KMS-11 (cell line): ENCODE measurements at regions not wholly inside any gene's neighbourhood (a gene's known extent, or its start where the extent isn't known, plus 50 kb on each side); places are given as distances from the start of the nearest gene placed in this dataset.
"Not testable (repeated sequence)": the region's sequence is repeated elsewhere in the genome, so short reads cannot be mapped to it uniquely, and the experiment has no call there.

ENCODE experiments used
- H2AFZ ChIP-seq: fragments of 200-600 bp; sonication (generic); 2 replicates; pipeline ENCODE4 v1.6.1; 2016; ENCODE audit warnings: antibody characterized with exemption, mixed run types, low read depth
- H3K27ac ChIP-seq: fragments of 200-600 bp; sonication (generic); 2 replicates; pipeline ENCODE4 v1.6.1; 2016; ENCODE audit warnings: mild to moderate bottlenecking, mixed run types
- H3K27me3 ChIP-seq: fragments of 200-600 bp; sonication (generic); 2 replicates; pipeline ENCODE4 v1.6.1; 2017; ENCODE audit warnings: mild to moderate bottlenecking, low read depth, mixed run types, moderate library complexity; ENCODE audit not compliant: insufficient read depth
- H3K36me3 ChIP-seq: fragments of 200-600 bp; sonication (generic); 2 replicates; pipeline ENCODE4 v1.6.1; 2017; ENCODE audit warnings: mild to moderate bottlenecking, mixed run types; ENCODE audit not compliant: insufficient read depth
- H3K4me1 ChIP-seq: fragments of 200-600 bp; sonication (generic); 2 replicates; pipeline ENCODE4 v1.6.1; 2016; ENCODE audit warnings: mild to moderate bottlenecking, low read depth, mixed run types; ENCODE audit not compliant: poor library complexity, severe bottlenecking
- H3K4me2 ChIP-seq: fragments of 200-600 bp; sonication (generic); 2 replicates; pipeline ENCODE4 v1.7.0; 2016; ENCODE audit warnings: mild to moderate bottlenecking, mixed run types
- H3K4me3 ChIP-seq: fragments of 200-600 bp; sonication (generic); IDR thresholded peaks from 2 replicates; pipeline ENCODE4 v1.6.1; 2017; ENCODE audit warnings: low read depth, low read length, mixed read lengths; ENCODE audit not compliant: insufficient read depth
- H3K79me2 ChIP-seq: fragments of 200-600 bp; sonication (generic); 2 replicates; pipeline ENCODE4 v1.6.1; 2016; ENCODE audit warnings: low read depth, mixed run types; ENCODE audit not compliant: insufficient read depth
- H3K9ac ChIP-seq: fragments of 200-600 bp; sonication (generic); 2 replicates; pipeline ENCODE4 v1.6.1; 2016; ENCODE audit warnings: mild to moderate bottlenecking, mixed run types
- H4K20me1 ChIP-seq: fragments of 200-600 bp; sonication (generic); 2 replicates; pipeline ENCODE4 v1.6.1; 2016; ENCODE audit warnings: mild to moderate bottlenecking, mixed run types; ENCODE audit not compliant: insufficient read depth
- CTCF ChIP-seq: fragments of 200-600 bp; sonication (generic); conservative IDR thresholded peaks from 2 replicates; pipeline ENCODE4 v1.6.1; 2017; ENCODE audit warnings: low read depth, mild to moderate bottlenecking, antibody characterized with exemption, low read length, moderate library complexity, mixed read lengths

GRCh38 chr6:81944661-81945060 lies 192.2 kb upstream of the TENT5A start:
- TF ChIP-seq CTCF: no peak
- H2AFZ ChIP-seq: no peak overlapping the region
- H3K36me3 ChIP-seq: no peaks in the 10 kb centered on the region
- H3K9ac ChIP-seq: no peak overlapping the region
- no peak overlapping the region for H3K4me3 ChIP-seq
- H3K4me1 ChIP-seq: no peaks in the 10 kb centered on the region
- no peaks in the 10 kb centered on the region for H3K27me3 ChIP-seq
- no peak overlapping the region for H3K4me2 ChIP-seq
- H4K20me1 ChIP-seq: no peaks in the 10 kb centered on the region
- H3K27ac ChIP-seq: no peak overlapping the region
- no peaks in the 10 kb centered on the region for H3K79me2 ChIP-seq

GRCh38 chr6:81942842-81943241 lies 190.4 kb upstream of the TENT5A start:
- H4K20me1 ChIP-seq, H3K9ac ChIP-seq, H3K4me2 ChIP-seq, H3K4me3 ChIP-seq, H3K79me2 ChIP-seq, H2AFZ ChIP-seq, H3K27ac ChIP-seq, H3K36me3 ChIP-seq, H3K27me3 ChIP-seq: not testable (repeated sequence)
- H3K4me1 ChIP-seq: peaks cover 11% of the 10 kb centered on the region

- Histone ChIP-seq H3K4me3 (no peak overlapping the region), H3K4me1 (peaks cover 20% of the 10 kb centered on the region), H4K20me1 (no peaks in the 10 kb centered on the region), H3K36me3 (no peaks in the 10 kb centered on the region), H3K9ac (no peak overlapping the region), H3K4me2 (no peak overlapping the region), H2AFZ (no peak overlapping the region), H3K79me2 (no peaks in the 10 kb centered on the region), H3K27me3 (no peaks in the 10 kb centered on the region), H3K27ac (no peak overlapping the region)
- TF ChIP-seq CTCF: no peak
Measured at GRCh38 chr6:81942067-81942370, 189.5 kb upstream of the TENT5A start.

- Histone ChIP-seq H3K4me1 (peaks cover 22% of the 10 kb centered on the region), H3K9ac (no peak overlapping the region), H3K36me3 (no peaks in the 10 kb centered on the region), H3K4me3 (no peak overlapping the region), H2AFZ (no peak overlapping the region), H3K79me2 (no peaks in the 10 kb centered on the region), H3K4me2 (no peak overlapping the region), H4K20me1 (no peaks in the 10 kb centered on the region), H3K27me3 (no peaks in the 10 kb centered on the region), H3K27ac (no peak overlapping the region)
- TF ChIP-seq CTCF: no peak
Measured at GRCh38 chr6:81940451-81940985, 188.0 kb upstream of the TENT5A start.

- no peak for TF ChIP-seq CTCF
- Histone ChIP-seq H4K20me1 (no peaks in the 10 kb centered on the region), H3K79me2 (no peaks in the 10 kb centered on the region), H3K9ac (no peak overlapping the region), H3K4me3 (no peak overlapping the region), H3K36me3 (no peaks in the 10 kb centered on the region), H3K27me3 (no peaks in the 10 kb centered on the region), H3K4me2 (no peak overlapping the region), H3K27ac (no peak overlapping the region), H3K4me1 (peaks cover 22% of the 10 kb centered on the region), H2AFZ (no peak overlapping the region)
Measured at GRCh38 chr6:81939766-81940165, 187.3 kb upstream of the TENT5A start.
